GM12878 (cell line): ENCODE measurements at regions not wholly inside any gene's neighbourhood (a gene's known extent, or its start where the extent isn't known, plus 50 kb on each side); places are given as distances from the start of the nearest gene placed in this dataset.

Experiments used
- ATAC-seq: fragments of 200-7000 bp; cut with Tn5 transposase; 3 replicates; pipeline ENCODE4 v1.9.1; 2020; ENCODE audit warnings: mild to moderate bottlenecking, moderate library complexity
- BruUV-seq: library from RNA; stranded (reverse); fragments of 400-500 nt; replicated peaks from 2 replicates; lab custom pipeline; 2021; lab: Mats Ljungman, UMichigan
- CTCF ChIA-PET: fragments of 300-600 bp; sonication (Branson Sonifier 250); formaldehyde crosslinking; extraction: SDS; loops from one replicate; lab custom pipeline; 2021; ENCODE audit warnings: inconsistent platforms; lab: Yijun Ruan, JAX
- POLR2A ChIA-PET: fragments of 350-600 bp; formaldehyde crosslinking; extraction: SDS; loops from one replicate; lab custom pipeline; 2021; ENCODE audit warnings: inconsistent platforms; lab: Charles Lee
- RAD21 ChIA-PET: fragments of 300-600 bp; sonication (Branson Sonifier 250); formaldehyde crosslinking; loops from one replicate; lab custom pipeline; 2023; ENCODE audit warnings: antibody characterized with exemption; ENCODE audit not compliant: unreplicated experiment; lab: Charles Lee
- SMC1A ChIA-PET: fragments of 300-600 bp; sonication (Branson Sonifier 250); formaldehyde crosslinking; loops from one replicate; lab custom pipeline; 2023; ENCODE audit not compliant: unreplicated experiment, uncharacterized antibody; lab: Charles Lee
- DNase-seq: peaks from one replicate; pipeline ENCODE4 v3.0.0-alpha.2; 2011; ENCODE audit warnings: low read depth, low spot score
- FAIRE-seq: peaks from 3 replicates; lab custom pipeline; 2011; peaks lifted over from hg19 to GRCh38; lab: Jason Lieb, UNC
- H2AFZ ChIP-seq: 2 replicates; pipeline ENCODE4 v1.6.0; 2011; ENCODE audit warnings: low read depth, low read length, control low read depth; ENCODE audit not compliant: control insufficient read depth
- H3K27ac ChIP-seq: 2 replicates; pipeline ENCODE4 v1.5.1; 2011; ENCODE audit warnings: control low read depth; ENCODE audit not compliant: control insufficient read depth, insufficient read depth
- H3K27me3 ChIP-seq, 2 experiments: replicated peaks in 1 of 2; 2 replicates each; pipeline versions ENCODE4 v1.6.0 to v1.6.1; 2011; ENCODE audit warnings: low read length in 1 of 2; ENCODE audit not compliant: control insufficient read depth in 2 of 2, insufficient read depth in 2 of 2
- H3K36me3 ChIP-seq, 2 experiments: 2 replicates each; pipeline ENCODE4 v1.5.1; 2011; ENCODE audit warnings: low read length in 1 of 2; ENCODE audit not compliant: control insufficient read depth in 2 of 2, insufficient read depth in 2 of 2
- H3K4me1 ChIP-seq: 2 replicates; pipeline ENCODE4 v1.6.1; 2011; ENCODE audit warnings: mild to moderate bottlenecking, low read length, moderate library complexity, mixed read lengths; ENCODE audit not compliant: control insufficient read depth, insufficient read depth
- H3K4me2 ChIP-seq: 2 replicates; pipeline ENCODE4 v1.6.0; 2011; ENCODE audit warnings: control low read depth; ENCODE audit not compliant: control insufficient read depth, insufficient read depth
- H3K4me3 ChIP-seq: fragments of 200-600 bp; sonication (generic); 2 replicates; pipeline ENCODE4 v1.5.1; 2016
- H3K79me2 ChIP-seq: 2 replicates; pipeline ENCODE4 v1.6.0; 2011; ENCODE audit warnings: low read length; ENCODE audit not compliant: control insufficient read depth, insufficient read depth
- H3K9ac ChIP-seq: 2 replicates; pipeline ENCODE4 v1.8.0; 2011; ENCODE audit warnings: low read length, control low read depth, mixed read lengths; ENCODE audit not compliant: control insufficient read depth, insufficient read depth
- H3K9me3 ChIP-seq: replicated peaks from 3 replicates; pipeline ENCODE4 v1.5.1; 2011; ENCODE audit warnings: mild to moderate bottlenecking, low read length; ENCODE audit not compliant: control insufficient read depth, insufficient read depth
- H4K20me1 ChIP-seq: 2 replicates; pipeline ENCODE4 v1.6.0; 2011; ENCODE audit not compliant: control insufficient read depth, insufficient read depth
- ATF7 ChIP-seq: fragments of 450-650 bp; IDR thresholded peaks from 2 replicates; pipeline ENCODE4 v1.6.1; 2016; ENCODE audit warnings: low read depth, mild to moderate bottlenecking
- BHLHE40 ChIP-seq, 2 experiments: fragments of 450-650 bp in 1 of 2; IDR thresholded peaks; 2 replicates each; pipeline ENCODE4 v1.6.1; 2011 to 2017; ENCODE audit warnings: low read depth in 2 of 2, borderline replicate concordance in 1 of 2, improper control_type of control experiment in 1 of 2, low read length in 1 of 2, mild to moderate bottlenecking in 1 of 2
- CREB1 ChIP-seq: IDR thresholded peaks from 2 replicates; pipeline ENCODE4 v1.6.1; 2012; ENCODE audit warnings: low read depth, mild to moderate bottlenecking, inconsistent platforms
- ELK1 ChIP-seq: IDR thresholded peaks from 2 replicates; pipeline ENCODE4 v1.6.1; 2012; ENCODE audit warnings: low read depth, low read length, improper control_type of control experiment
- NBN ChIP-seq: fragments of 450-650 bp; IDR thresholded peaks from 2 replicates; pipeline ENCODE4 v1.6.1; 2016
- NFIC ChIP-seq: IDR thresholded peaks from 2 replicates; pipeline ENCODE4 v1.6.1; 2012; ENCODE audit warnings: low read depth, mild to moderate bottlenecking, inconsistent platforms, low read length, moderate library complexity
- POU2F2 ChIP-seq: IDR thresholded peaks from 3 replicates; pipeline ENCODE4 v1.6.1; 2011; ENCODE audit warnings: low read depth, mild to moderate bottlenecking, low read length, borderline replicate concordance
- SMC3 ChIP-seq: IDR thresholded peaks from 2 replicates; pipeline ENCODE4 v1.6.1; 2011; ENCODE audit warnings: low read length, improper control_type of control experiment, borderline replicate concordance
- TAF1 ChIP-seq: IDR thresholded peaks from 2 replicates; pipeline ENCODE4 v1.6.1; 2011; ENCODE audit warnings: mild to moderate bottlenecking, low read depth, low read length, borderline replicate concordance
- ZNF622 ChIP-seq: fragments of 450-650 bp; IDR thresholded peaks from 2 replicates; pipeline ENCODE4 v1.6.1; 2017; ENCODE audit warnings: mild to moderate bottlenecking, inconsistent platforms
- WGBS: methylation state at CpG from one replicate; pipeline ENCODE4 v1.1.6; 2016; ENCODE audit warnings: low lambda C conversion rate; ENCODE audit not compliant: insufficient replicate concordance, insufficient coverage; ENCODE audit errors: missing lambda C conversion rate; 5-methylcytosine and 5-hydroxymethylcytosine counted together
- in situ Hi-C: fragments of 300-500 bp; cut with MboI; formaldehyde crosslinking; loops from 9 replicates; pipeline ENCODE4 v1.14.3; 2018; ENCODE audit warnings: mixed read lengths
- intact Hi-C: fragments of 100-400 bp; cut with micrococcal nuclease; formaldehyde crosslinking; loops from one replicate; pipeline ENCODE4 v1.14.2; 2022; ENCODE audit not compliant: unreplicated experiment
- TF ChIP-seq, protein P1 (sequence below): fragments of 450-650 bp; IDR thresholded peaks from 2 replicates; pipeline ENCODE4 v1.6.1; 2017; ENCODE audit warnings: mild to moderate bottlenecking
- TF ChIP-seq, protein P2 (sequence below): IDR thresholded peaks from 2 replicates; pipeline ENCODE4 v1.6.1; 2012; ENCODE audit warnings: low read depth, low read length, improper control_type of control experiment
- TF ChIP-seq, protein P3 (sequence below): IDR thresholded peaks from 2 replicates; pipeline ENCODE4 v1.6.1; 2011; ENCODE audit warnings: low read depth, low read length, improper control_type of control experiment, borderline replicate concordance

- TF ChIP-seq SMC3, result no peak
- no peak for TF ChIP-seq ELK1
- TF ChIP-seq POU2F2, result no peak
- no peak for ATAC-seq
- Histone ChIP-seq H4K20me1 (no peaks in the 10 kb centered on the region), H3K27me3 (no peaks in the 10 kb centered on the region), H3K4me1 (no peaks in the 10 kb centered on the region), H3K9ac (no peak overlapping the region), H2AFZ (no peak overlapping the region), H3K9me3 (no peaks in the 10 kb centered on the region), H3K4me3 (no peak overlapping the region), H3K36me3 (no peaks in the 10 kb centered on the region), H3K27ac (no peak overlapping the region), H3K4me2 (no peak overlapping the region), H3K79me2 (no peaks in the 10 kb centered on the region)
- intact Hi-C loops, result no loop called here
- POLR2A ChIA-PET, result no interaction called here
- in situ Hi-C loops, result no loop called here
- no TSS peak for BruUV-seq
- RAD21 ChIA-PET, result no interaction called here
- SMC1A ChIA-PET, result interaction anchor here (0.9 to 1.3 kb wide), 2 partner anchors 9 to 65 kb away, joined by 3 to 4 read pairs; no protein-coding TSS in a partner anchor
- CTCF ChIA-PET, result interaction anchor here (1.0 kb wide), 1 partner anchor 55 kb away, joined by 3 read pairs; no protein-coding TSS in a partner anchor
- DNase-seq, result no peak
- no peak for FAIRE-seq
Observed at GRCh38 chr9:25603106-25603505, 75.1 kb downstream of the TUSC1 start.

GRCh38 chr9:25602400-25603044 lies 75.7 kb downstream of the TUSC1 start:
- FAIRE-seq (no peak), DNase-seq (no peak), ATAC-seq (no peak)
- WGBS, result 19% methylated on average over 6 of the region's 6 CpGs
- Histone ChIP-seq H3K4me3 (no peak overlapping the region), H3K9ac (no peak overlapping the region), H4K20me1 (no peaks in the 10 kb centered on the region), H3K79me2 (no peaks in the 10 kb centered on the region), H3K4me2 (no peak overlapping the region), H3K4me1 (no peaks in the 10 kb centered on the region), H3K9me3 (no peaks in the 10 kb centered on the region), H3K27ac (no peak overlapping the region), H3K27me3 (no peaks in the 10 kb centered on the region), H3K36me3 (no peaks in the 10 kb centered on the region), H2AFZ (no peak overlapping the region)
- SMC1A ChIA-PET, result interaction anchor here (0.9 to 1.3 kb wide), 5 partner anchors 10 to 85 kb away, joined by 3 to 4 read pairs (median 3); no protein-coding TSS in a partner anchor
- intact Hi-C loops (no loop called here), in situ Hi-C loops (no loop called here)
- RAD21 ChIA-PET, result no interaction called here
- POLR2A ChIA-PET, result no interaction called here
- CTCF ChIA-PET, result interaction anchor here (0.5 to 1.0 kb wide), 2 partner anchors 55 to 84 kb away, joined by 3 to 4 read pairs; no protein-coding TSS in a partner anchor
- BruUV-seq, result no TSS peak
- TF ChIP-seq CREB1, result no peak
- TF ChIP-seq ATF7, result no peak
- no peak for TF ChIP-seq NBN
- TF ChIP-seq ZNF622, result no peak
- TF ChIP-seq, protein P1, sequence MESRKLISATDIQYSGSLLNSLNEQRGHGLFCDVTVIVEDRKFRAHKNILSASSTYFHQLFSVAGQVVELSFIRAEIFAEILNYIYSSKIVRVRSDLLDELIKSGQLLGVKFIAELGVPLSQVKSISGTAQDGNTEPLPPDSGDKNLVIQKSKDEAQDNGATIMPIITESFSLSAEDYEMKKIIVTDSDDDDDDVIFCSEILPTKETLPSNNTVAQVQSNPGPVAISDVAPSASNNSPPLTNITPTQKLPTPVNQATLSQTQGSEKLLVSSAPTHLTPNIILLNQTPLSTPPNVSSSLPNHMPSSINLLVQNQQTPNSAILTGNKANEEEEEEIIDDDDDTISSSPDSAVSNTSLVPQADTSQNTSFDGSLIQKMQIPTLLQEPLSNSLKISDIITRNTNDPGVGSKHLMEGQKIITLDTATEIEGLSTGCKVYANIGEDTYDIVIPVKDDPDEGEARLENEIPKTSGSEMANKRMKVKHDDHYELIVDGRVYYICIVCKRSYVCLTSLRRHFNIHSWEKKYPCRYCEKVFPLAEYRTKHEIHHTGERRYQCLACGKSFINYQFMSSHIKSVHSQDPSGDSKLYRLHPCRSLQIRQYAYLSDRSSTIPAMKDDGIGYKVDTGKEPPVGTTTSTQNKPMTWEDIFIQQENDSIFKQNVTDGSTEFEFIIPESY, result no peak
- TF ChIP-seq BHLHE40 (IDR thresholded peaks at IDR 0.05; ENCODE audit: borderline replicate concordance in 1 of 2, low read depth in 2 of 2, low read length in 1 of 2), result no peak
- no peak for TF ChIP-seq TAF1
- TF ChIP-seq, protein P2, sequence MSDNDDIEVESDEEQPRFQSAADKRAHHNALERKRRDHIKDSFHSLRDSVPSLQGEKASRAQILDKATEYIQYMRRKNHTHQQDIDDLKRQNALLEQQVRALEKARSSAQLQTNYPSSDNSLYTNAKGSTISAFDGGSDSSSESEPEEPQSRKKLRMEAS, result no peak
- TF ChIP-seq, protein P3, sequence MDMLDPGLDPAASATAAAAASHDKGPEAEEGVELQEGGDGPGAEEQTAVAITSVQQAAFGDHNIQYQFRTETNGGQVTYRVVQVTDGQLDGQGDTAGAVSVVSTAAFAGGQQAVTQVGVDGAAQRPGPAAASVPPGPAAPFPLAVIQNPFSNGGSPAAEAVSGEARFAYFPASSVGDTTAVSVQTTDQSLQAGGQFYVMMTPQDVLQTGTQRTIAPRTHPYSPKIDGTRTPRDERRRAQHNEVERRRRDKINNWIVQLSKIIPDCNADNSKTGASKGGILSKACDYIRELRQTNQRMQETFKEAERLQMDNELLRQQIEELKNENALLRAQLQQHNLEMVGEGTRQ, result no peak
- no peak for TF ChIP-seq NFIC
